ENCODE measurements at regions not wholly inside any gene's neighbourhood (a gene's known extent, or its start where the extent isn't known, plus 50 kb on each side); places are given as distances from the start of the nearest gene placed in this dataset.

- Histone ChIP-seq H3K27me3 (ENCODE audit: control insufficient read depth in 1 of 2, insufficient read depth in 2 of 2, low read length in 2 of 2) (peaks cover 0 to 2% of the 10 kb centered on the region in 2 experiments), H3K36me3 (ENCODE audit: insufficient read depth, low read length) (no peaks in the 10 kb centered on the region), H3K4me1 (ENCODE audit: insufficient read depth, low read length) (no peaks in the 10 kb centered on the region), H3K9me3 (ENCODE audit: control insufficient read depth in 1 of 2, insufficient read depth in 1 of 2, low read length in 2 of 2) (no peaks in the 10 kb centered on the region), H3K4me3 (ENCODE audit: low read length) (no peak overlapping the region), H3K27ac (ENCODE audit: low read depth in 1 of 2, low read length in 2 of 2) (no peak overlapping the region)
- Mint-ChIP-seq H3K27me3 (no peaks in the 10 kb centered on the region), H3K9me3 (no peaks in the 10 kb centered on the region), H3K4me1 (ENCODE audit: low read depth) (no peaks in the 10 kb centered on the region), H3K36me3 (ENCODE audit: low read depth) (no peaks in the 10 kb centered on the region), H3K27ac (no peak overlapping the region), H3K4me3 (no peak overlapping the region)
- DNase-seq (peak in 12 of 14 experiments; percentile 3 to 73 (median 28)), ATAC-seq (ENCODE audit: poor library complexity) (no peak)
- ChIA-PET POLR2A (no interaction called here), CTCF (interaction anchor here (1.9 kb wide), 1 partner anchor 158 kb away, joined by 5 read pairs; no protein-coding TSS in a partner anchor)
- intact Hi-C loops (cut with DNase I, micrococcal nuclease): loop anchor here (5.0 kb wide), 1 partner anchor 710 kb away; no protein-coding TSS in a partner anchor
- TF ChIP-seq CTCF (IDR thresholded peaks at IDR 0.05): peak; percentile 92
Measured at GRCh38 chr18:59837586-59837985, 62.2 kb upstream of the PMAIP1 start.

GRCh38 chr18:59835605-59836379 is 64.0 kb upstream of the PMAIP1 start:
- ATAC-seq (ENCODE audit: poor library complexity): no peak
- Histone ChIP-seq H3K9me3 (ENCODE audit: control insufficient read depth in 1 of 2, insufficient read depth in 1 of 2, low read length in 2 of 2) (no peaks in the 10 kb centered on the region), H3K27ac (ENCODE audit: low read depth in 1 of 2, low read length in 2 of 2) (no peak overlapping the region), H3K36me3 (ENCODE audit: insufficient read depth, low read length) (no peaks in the 10 kb centered on the region), H3K4me1 (ENCODE audit: insufficient read depth, low read length) (no peaks in the 10 kb centered on the region), H3K27me3 (ENCODE audit: control insufficient read depth in 1 of 2, insufficient read depth in 2 of 2, low read length in 2 of 2) (no peaks in the 10 kb centered on the region), H3K4me3 (ENCODE audit: low read length) (no peak overlapping the region)
- Mint-ChIP-seq H3K4me1 (ENCODE audit: low read depth) (no peaks in the 10 kb centered on the region), H3K27me3 (no peaks in the 10 kb centered on the region), H3K4me3 (no peak overlapping the region), H3K27ac (no peak overlapping the region), H3K36me3 (ENCODE audit: low read depth) (no peaks in the 10 kb centered on the region), H3K9me3 (no peaks in the 10 kb centered on the region)
- no peak for TF ChIP-seq CTCF (IDR thresholded peaks at IDR 0.05)
- ChIA-PET CTCF (no interaction called here), POLR2A (no interaction called here)
- no peak for DNase-seq
- intact Hi-C loops (cut with DNase I, micrococcal nuclease): loop anchor here (5.0 kb wide), 1 partner anchor 712 kb away; no protein-coding TSS in a partner anchor

- Mint-ChIP-seq H3K4me1 (ENCODE audit: low read depth) (no peaks in the 10 kb centered on the region), H3K36me3 (ENCODE audit: low read depth) (no peaks in the 10 kb centered on the region), H3K27me3 (no peaks in the 10 kb centered on the region)
Measured at GRCh38 chr18:59834267-59834666, 65.5 kb upstream of the PMAIP1 start.

More at GRCh38 chr18:59834267-59834666, 65.5 kb upstream of the PMAIP1 start:
- Histone ChIP-seq H3K27me3 (ENCODE audit: control insufficient read depth in 1 of 2, insufficient read depth in 2 of 2, low read length in 2 of 2) (no peaks in the 10 kb centered on the region), H3K9me3 (ENCODE audit: control insufficient read depth in 1 of 2, insufficient read depth in 1 of 2, low read length in 2 of 2) (no peaks in the 10 kb centered on the region), H3K4me3 (ENCODE audit: low read length) (no peak overlapping the region), H3K27ac (ENCODE audit: low read depth in 1 of 2, low read length in 2 of 2) (no peak overlapping the region), H3K36me3 (ENCODE audit: insufficient read depth, low read length) (no peaks in the 10 kb centered on the region), H3K4me1 (ENCODE audit: insufficient read depth, low read length) (no peaks in the 10 kb centered on the region)
- no peaks in the 10 kb centered on the region for H3K9me3 Mint-ChIP-seq
- CTCF ChIA-PET: no interaction called here
- H3K27ac Mint-ChIP-seq: no peak overlapping the region
- no peak for DNase-seq
- TF ChIP-seq CTCF (IDR thresholded peaks at IDR 0.05): no peak
- POLR2A ChIA-PET: interaction anchor here (0.6 kb wide), 1 partner anchor 300 kb away, joined by 3 read pairs; no protein-coding TSS in a partner anchor
- no peak for ATAC-seq (ENCODE audit: poor library complexity)
- H3K4me3 Mint-ChIP-seq: no peak overlapping the region
- intact Hi-C loops (cut with DNase I, micrococcal nuclease): no loop called here

Data from CD4-positive, alpha-beta T cell (primary cell).